Left kidney (tissue), 1 donor: ENCODE measurements at regions not wholly inside any gene's neighbourhood (a gene's known extent, or its start where the extent isn't known, plus 50 kb on each side); places are given as distances from the start of the nearest gene placed in this dataset.

Experiments
- DNase-seq: peaks from one replicate; pipeline ENCODE4 v3.0.0-alpha.2; 2013

GRCh38 chr12:4015225-4016091 lies 142.3 kb upstream of the PARP11 start:
- DNase-seq = no peak

GRCh38 chr12:4014858-4015224 lies 141.6 kb upstream of the PARP11 start:
- DNase-seq = no peak

- DNase-seq = no peak
Observed at GRCh38 chr12:4014444-4014843, 141.2 kb upstream of the PARP11 start.

- DNase-seq = no peak
Observed at GRCh38 chr12:4012977-4013968, 140.1 kb upstream of the PARP11 start.

GRCh38 chr12:4012073-4012472 lies 138.9 kb upstream of the PARP11 start:
- DNase-seq = no peak

GRCh38 chr12:4011597-4011996 lies 138.4 kb upstream of the PARP11 start:
- no peak for DNase-seq

DNA sequence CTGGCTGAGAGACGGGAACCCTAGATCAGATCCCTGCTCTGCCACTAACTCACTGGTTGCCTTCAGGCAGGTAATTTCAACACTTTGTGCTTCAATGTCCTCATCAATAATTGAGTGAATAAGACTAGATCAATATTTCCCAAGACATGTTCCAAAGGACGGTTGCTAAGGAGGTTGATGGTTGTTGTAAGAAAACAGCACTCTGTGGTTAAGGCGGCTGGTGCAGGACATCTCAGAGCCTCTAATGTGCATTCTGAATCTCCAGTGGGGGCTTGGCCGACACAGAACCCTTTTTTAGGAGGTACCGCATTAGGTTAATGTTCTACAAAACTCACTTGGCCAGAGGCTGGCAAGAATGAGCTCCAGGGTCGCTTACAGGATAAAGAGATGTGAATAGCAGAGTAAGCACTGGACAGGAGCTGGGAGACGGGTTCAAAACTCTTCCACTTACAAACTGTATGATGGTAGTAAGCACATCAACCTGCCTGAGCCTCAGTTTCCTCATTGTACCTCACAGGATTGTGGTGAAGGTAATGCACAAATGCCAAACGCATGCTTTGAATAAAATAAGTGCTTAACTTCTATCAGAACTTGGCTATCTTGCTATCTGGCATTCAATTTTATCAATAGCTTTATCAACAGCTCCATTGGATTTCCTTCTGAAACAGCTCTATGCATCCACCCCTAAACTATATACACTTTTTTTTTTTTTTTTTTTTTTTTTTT lies 136.9 kb upstream of the PARP11 start:
- no peak for DNase-seq

DNA sequence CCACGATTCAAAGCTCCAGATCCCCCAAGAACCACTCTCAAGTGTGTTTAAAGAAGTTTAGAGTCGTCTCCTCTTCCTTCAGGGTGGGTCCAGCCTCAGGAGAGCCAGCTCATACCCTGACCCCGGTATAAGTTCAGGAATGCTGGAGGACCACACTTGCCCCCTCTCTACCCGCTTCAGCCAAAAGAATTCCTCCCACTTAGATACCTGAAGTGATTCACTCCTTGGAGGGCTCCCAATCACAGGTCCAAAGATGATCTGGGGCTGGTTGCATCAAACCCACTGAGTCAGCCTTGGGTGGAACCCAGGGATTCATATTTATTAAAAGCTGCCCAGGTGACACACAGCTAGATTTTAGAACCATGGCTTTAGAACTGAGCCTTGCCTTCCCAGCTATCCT lies 133.5 kb upstream of the PARP11 start:
- no peak for DNase-seq

DNA sequence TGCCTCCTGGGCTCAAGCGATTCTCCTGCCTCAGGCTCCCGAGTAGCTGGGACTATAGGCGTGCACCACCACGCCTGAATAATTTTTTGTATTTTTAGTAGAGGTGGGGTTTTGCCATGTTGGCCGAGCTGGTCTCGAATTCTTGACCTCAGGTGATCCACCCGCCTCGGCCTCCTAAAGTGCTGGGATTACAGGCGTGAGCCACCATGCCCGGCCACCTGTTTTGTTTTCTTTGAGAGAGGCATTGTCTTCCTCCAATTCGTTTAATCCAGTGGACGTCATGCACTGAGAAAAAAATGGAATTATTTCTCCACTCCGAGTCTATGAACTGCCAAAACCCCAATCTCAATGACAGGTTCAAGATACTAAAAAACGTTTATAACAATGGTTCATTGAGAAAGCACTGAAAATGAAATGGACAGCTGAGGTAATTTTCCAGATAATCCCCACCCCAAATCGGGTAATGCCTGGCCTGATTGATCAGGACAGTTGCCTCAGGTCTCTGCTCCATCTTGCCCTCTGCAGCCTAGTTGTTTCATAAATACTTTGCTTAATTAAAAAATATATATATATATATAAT lies 132.7 kb upstream of the PARP11 start:
- no peak for DNase-seq

- DNase-seq = no peak
Observed at GRCh38 chr12:4003576-4003975, 130.4 kb upstream of the PARP11 start.

DNA sequence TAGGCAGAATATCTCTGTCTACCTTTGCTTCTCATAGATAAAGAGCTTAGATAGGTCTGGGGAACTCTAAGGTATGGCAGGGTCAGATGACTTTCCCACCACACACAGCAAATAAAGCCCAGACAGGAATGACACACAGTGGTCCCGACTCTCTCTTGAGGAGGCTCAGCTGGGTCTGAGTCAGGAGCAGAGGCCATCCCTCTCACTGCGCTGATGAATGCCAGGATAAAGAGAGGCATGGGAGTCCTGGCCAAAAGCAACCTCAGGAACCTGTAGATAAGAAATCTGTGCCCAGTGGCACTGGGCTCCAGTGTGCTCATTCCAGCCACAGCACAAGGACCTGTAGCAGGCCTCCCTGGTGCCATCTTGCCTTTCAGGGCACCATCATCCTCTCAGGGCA lies 129.4 kb upstream of the PARP11 start:
- DNase-seq = no peak

DNA sequence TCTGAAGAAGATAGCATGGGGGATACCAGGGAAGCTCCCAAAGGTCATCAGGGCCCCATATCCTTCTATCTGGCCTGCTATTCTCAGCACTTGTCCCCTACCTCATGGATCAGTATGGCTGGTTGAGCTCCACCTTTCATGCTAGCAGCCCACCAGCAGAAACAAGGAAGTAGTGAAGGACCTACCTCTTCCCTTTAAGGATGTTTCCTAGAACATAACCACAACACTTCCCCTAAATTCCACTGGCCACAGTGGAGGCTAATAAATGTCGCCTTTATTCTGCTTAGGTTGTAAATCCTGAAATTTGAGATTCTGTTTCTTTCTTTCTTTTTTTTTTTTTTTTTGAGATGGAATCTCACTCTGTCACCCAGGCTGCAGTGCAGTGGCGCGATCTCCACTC lies 128.6 kb upstream of the PARP11 start:
- no peak for DNase-seq

GRCh38 chr12:4001031-4001430 lies 127.8 kb upstream of the PARP11 start:
- no peak for DNase-seq

DNA sequence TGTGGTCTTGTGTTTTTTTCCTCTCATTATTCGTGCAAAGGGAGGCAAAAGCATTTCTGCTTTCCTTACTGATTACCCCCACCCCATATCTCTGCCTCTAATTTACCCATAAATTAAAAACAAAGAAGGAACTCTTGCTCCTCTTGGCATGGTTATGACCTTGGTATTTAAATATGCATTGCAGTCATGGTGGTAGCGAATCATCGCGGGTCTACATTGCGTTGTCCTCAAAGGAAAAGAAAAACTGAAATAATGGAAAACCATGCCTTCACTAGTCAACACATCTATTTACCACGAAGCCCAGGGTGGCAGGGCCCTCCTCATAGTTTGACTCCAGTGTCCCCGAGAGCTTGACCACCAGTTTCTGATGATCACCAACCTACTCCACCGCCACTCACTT lies 126.7 kb upstream of the PARP11 start:
- DNase-seq = no peak

DNA sequence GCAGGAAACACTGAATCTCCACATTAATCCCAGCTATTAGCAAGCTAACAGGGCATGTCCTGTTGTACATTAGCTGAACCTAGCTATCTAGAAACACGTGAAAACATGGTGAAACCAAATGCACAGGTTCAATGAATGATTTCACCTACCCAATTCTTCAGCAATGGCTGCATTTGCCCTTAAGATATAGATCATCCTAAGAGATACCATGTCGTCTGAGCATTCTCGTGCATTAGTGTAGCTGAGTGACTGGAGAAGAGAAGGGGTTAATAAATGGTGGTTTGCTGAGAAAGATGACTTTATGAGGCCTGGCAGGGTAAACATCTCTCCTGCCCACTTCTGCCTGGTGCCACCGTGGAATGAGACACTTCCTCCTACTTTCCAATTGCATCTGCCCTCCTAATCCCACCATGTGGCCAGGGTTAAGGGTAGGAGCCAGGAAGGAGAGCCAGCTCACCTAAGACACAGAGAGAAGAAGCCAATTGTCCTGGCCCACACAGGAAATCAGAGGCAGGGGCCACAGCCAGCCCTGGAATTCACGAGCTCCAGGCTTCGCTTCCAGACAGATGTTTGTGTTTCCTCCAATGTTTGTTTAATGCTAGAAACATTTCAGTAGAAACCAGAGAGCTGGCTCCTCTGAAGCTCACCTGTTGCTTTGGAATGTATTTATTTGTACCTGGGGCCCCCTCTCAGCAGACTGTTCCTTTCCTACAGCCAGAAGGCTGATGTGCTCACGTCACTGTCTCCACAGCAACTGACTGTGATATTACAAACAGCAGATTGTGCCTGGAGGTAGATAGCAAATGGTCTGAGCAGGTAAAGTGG lies 126.0 kb upstream of the PARP11 start:
- DNase-seq = peak; percentile 48

DNA sequence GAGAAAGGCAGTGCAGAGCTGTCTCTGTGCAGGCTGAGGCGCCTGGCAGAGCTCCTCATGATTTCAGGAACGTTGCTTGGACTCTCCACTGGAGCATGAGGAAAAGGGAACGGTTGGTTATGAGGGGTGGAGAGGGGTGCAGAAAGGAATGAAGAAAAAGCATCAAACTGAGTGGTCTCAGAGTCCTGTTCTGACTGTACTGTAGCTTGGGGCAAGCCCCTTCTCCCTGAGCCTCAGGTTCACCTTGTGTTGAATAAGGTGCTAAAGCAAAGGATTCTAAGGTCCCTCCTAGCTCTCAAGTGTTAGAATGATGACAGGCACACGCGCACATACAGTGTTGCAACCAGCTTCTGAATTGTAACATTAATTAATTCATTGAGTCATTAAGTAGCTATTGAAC lies 125.2 kb upstream of the PARP11 start:
- no peak for DNase-seq

DNA sequence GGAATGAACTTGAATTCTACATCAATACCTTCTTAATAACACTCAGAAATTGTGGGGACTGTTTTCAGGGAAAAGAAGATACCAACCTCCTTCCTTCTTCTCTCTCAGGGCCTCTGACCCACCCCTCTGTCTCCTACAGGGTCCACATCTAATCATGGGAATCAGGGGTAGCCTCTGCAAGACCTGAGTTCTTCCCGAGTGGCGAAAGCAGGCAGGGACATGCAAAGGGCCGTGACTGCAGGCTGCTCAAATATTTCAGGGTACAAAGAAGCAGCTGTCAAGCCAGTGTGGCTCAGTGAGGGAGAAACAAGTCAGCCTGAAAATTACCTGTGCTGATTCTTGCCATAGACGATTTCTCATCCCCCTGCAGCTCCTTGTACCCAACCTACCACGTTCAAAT lies 123.1 kb upstream of the PARP11 start:
- no peak for DNase-seq

DNA sequence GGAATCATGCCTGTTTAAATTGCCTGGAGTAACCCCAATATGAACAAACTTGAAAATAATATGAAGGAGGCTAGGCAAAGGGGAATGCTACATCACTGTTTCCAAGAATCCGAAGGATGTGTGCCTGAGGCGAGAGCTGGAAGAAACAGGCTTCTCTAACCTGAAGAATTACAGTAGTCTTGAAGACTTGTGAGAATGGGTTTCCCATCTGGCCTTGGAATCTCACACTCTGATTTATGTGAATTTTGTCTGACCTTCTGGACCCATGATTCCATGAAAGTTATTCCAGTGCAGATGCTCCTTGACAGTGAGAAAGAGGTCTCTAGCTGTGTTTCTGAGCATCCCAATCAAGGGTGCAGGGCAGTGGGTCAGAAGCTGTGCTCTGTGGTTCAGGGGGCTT lies 122.1 kb upstream of the PARP11 start:
- DNase-seq = no peak

GRCh38 chr12:3994500-3994899 lies 121.3 kb upstream of the PARP11 start:
- DNase-seq = no peak

- no peak for DNase-seq
Observed at GRCh38 chr12:3992945-3993344, 119.7 kb upstream of the PARP11 start.
